ENCODE measurements at regions not wholly inside any gene's neighbourhood (a gene's known extent, or its start where the extent isn't known, plus 50 kb on each side); places are given as distances from the start of the nearest gene placed in this dataset.

- no peak for DNase-seq (ENCODE audit: low read depth in 4 of 4, low spot score in 3 of 4)
Observed at GRCh38 chr12:108029051-108029835, 99.8 kb upstream of the WSCD2 start.

GRCh38 chr12:108033090-108033489 lies 96.0 kb upstream of the WSCD2 start:
- DNase-seq (ENCODE audit: low read depth in 4 of 4, low spot score in 3 of 4): no peak

- DNase-seq (ENCODE audit: low read depth in 4 of 4, low spot score in 3 of 4): no peak
Observed at GRCh38 chr12:108035372-108035771, 93.7 kb upstream of the WSCD2 start.

- DNase-seq (ENCODE audit: low read depth in 4 of 4, low spot score in 3 of 4): no peak
Observed at GRCh38 chr12:108037960-108038359, 91.1 kb upstream of the WSCD2 start.

- no peak for DNase-seq (ENCODE audit: low read depth in 4 of 4, low spot score in 3 of 4)
Observed at GRCh38 chr12:108039794-108040193, 89.3 kb upstream of the WSCD2 start.

- DNase-seq (ENCODE audit: low read depth in 4 of 4, low spot score in 3 of 4): no peak
Observed at GRCh38 chr12:108040947-108041346, 88.1 kb upstream of the WSCD2 start.

- DNase-seq (ENCODE audit: low read depth in 4 of 4, low spot score in 3 of 4): no peak
Observed at GRCh38 chr12:108043286-108043685, 85.8 kb upstream of the WSCD2 start.

- DNase-seq (ENCODE audit: low read depth in 4 of 4, low spot score in 3 of 4): no peak
Observed at GRCh38 chr12:108043750-108044533, 85.1 kb upstream of the WSCD2 start.

GRCh38 chr12:108046135-108046534 lies 83.0 kb upstream of the WSCD2 start:
- DNase-seq (ENCODE audit: low read depth in 4 of 4, low spot score in 3 of 4): no peak

- no peak for DNase-seq (ENCODE audit: low read depth in 4 of 4, low spot score in 3 of 4)
Observed at GRCh38 chr12:108046650-108047049, 82.4 kb upstream of the WSCD2 start.

- DNase-seq (ENCODE audit: low read depth in 4 of 4, low spot score in 3 of 4): no peak
Observed at GRCh38 chr12:108047071-108047550, 82.0 kb upstream of the WSCD2 start.

GRCh38 chr12:108048686-108049085 lies 80.4 kb upstream of the WSCD2 start:
- no peak for DNase-seq (ENCODE audit: low read depth in 4 of 4, low spot score in 3 of 4)

GRCh38 chr12:108050696-108051095 lies 78.4 kb upstream of the WSCD2 start:
- DNase-seq (ENCODE audit: low read depth in 4 of 4, low spot score in 3 of 4): no peak

- DNase-seq (ENCODE audit: low read depth in 4 of 4, low spot score in 3 of 4): no peak
Observed at GRCh38 chr12:108052260-108052659, 76.8 kb upstream of the WSCD2 start.

GRCh38 chr12:108053512-108053911 lies 75.6 kb upstream of the WSCD2 start:
- no peak for DNase-seq (ENCODE audit: low read depth in 4 of 4, low spot score in 3 of 4)

- no peak for DNase-seq (ENCODE audit: low read depth in 4 of 4, low spot score in 3 of 4)
Observed at GRCh38 chr12:108054496-108054895, 74.6 kb upstream of the WSCD2 start.

GRCh38 chr12:108055141-108055540 lies 73.9 kb upstream of the WSCD2 start:
- no peak for DNase-seq (ENCODE audit: low read depth in 4 of 4, low spot score in 3 of 4)

GRCh38 chr12:108060067-108060466 lies 69.0 kb upstream of the WSCD2 start:
- no peak for DNase-seq (ENCODE audit: low read depth in 4 of 4, low spot score in 3 of 4)

- DNase-seq (ENCODE audit: low read depth in 4 of 4, low spot score in 3 of 4): no peak
Observed at GRCh38 chr12:108060903-108061302, 68.2 kb upstream of the WSCD2 start.

GRCh38 chr12:108063192-108063591 lies 65.9 kb upstream of the WSCD2 start:
- no peak for DNase-seq (ENCODE audit: low read depth in 4 of 4, low spot score in 3 of 4)

- peak in 2 of 4 donors; percentile 8 to 57 for DNase-seq (ENCODE audit: low read depth in 4 of 4, low spot score in 3 of 4)
Observed at GRCh38 chr12:108065069-108065468, 64.0 kb upstream of the WSCD2 start.
